ENCODE measurements at regions not wholly inside any gene's neighbourhood (a gene's known extent, or its start where the extent isn't known, plus 50 kb on each side); places are given as distances from the start of the nearest gene placed in this dataset.

DNA sequence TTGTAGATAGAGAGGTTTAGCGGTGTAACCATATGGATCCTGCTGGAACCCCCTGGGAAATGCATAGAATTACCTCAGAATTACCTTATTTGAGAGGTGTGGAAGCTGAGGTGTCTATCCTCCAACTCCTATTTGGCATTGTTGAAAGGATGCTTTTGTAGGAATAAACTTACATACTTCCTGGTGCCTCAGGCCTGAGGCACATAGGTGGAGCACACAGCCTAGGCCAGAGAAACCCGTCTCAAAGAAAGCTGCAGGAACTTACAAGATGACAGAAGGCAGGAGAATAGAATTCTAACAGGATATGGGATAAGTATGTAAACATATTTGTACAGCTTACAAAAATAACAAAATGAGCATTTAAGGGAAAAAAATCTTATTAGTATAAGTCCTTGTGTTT is 1507.2 kb upstream of the ZEB2 start:
- DNase-seq (ENCODE audit: low spot score) = no peak

DNA sequence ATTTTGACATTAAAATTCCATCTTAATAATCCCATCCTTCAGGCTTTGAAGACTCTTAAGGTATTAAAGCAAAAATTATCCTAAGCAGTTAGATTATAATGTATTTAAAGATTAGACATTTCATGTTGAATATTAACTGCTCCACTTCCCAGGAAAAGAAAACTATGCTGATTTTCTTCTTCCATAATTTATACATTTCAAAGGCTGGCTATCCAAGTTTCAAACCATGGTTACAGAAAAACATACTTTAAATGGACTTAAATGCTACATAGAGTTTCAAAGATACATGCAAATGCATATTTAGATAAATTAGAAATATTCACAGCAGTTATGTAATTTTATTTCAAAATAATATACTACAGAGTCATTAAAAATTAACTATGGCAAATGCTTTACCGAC is 1505.6 kb upstream of the ZEB2 start:
- no peak for DNase-seq (ENCODE audit: low spot score)

DNA sequence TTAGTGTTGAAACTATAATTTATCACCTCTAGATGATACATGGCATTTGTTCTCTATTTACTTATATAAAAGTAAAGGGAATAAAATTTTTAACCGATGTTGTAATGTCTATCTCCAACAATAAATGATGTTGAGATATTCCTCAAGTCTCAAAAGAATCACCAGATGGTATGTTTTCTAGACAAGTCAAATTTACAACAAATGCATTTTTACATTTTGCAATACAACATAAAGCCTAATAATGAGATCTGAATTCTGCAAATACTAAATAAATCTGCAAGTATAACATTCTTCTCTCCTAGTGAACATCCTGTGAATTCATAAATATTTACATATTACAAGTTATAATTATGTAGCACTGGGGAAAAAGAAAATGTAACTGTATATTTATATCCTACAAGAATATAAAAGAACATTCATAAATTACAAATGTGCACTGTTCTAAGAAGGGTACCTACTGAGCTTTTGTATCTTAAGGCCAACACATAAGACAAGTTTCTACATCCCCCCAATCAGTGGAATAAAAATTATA is 1504.4 kb upstream of the ZEB2 start:
- no peak for DNase-seq (ENCODE audit: low spot score)

DNA sequence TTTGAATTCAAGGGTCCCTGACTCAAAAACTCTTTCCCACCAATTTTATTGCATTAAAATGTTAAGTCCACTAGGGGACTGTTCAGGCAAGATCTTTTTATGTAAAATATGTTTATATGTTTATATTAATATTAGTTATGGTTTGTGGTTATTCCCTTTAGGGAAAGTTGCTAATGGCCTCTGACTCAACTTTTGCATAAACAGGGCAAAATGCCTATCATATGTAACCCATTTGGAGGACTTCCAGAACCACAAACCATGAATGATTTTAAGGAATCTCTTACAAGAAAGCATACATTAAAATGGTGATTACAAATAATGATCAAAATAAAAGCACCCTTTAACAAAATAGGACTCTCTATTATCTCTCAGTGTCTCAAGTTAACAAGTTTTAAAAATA is 1484.5 kb upstream of the ZEB2 start:
- DNase-seq (ENCODE audit: low spot score) = no peak

DNA sequence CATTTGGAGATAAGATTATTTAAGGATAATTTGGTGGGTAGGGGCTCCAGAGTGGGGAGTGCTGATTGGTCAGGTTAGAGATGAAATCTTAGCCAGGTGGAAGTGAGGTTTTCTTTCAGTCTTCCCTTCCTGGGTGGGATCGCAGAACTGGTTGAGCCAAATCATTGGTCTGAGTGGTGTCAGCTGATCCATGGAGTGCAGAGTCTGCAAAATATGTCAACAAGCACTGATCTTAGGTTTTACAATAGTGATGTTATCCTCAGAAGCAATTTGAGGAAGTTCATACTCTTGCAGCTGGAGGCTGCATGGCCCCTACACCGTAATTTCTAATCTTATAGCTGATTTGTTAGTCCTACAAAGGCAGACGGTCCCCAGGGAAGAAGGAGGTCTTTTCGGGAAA is 1483.4 kb upstream of the ZEB2 start:
- no peak for DNase-seq (ENCODE audit: low spot score)

DNA sequence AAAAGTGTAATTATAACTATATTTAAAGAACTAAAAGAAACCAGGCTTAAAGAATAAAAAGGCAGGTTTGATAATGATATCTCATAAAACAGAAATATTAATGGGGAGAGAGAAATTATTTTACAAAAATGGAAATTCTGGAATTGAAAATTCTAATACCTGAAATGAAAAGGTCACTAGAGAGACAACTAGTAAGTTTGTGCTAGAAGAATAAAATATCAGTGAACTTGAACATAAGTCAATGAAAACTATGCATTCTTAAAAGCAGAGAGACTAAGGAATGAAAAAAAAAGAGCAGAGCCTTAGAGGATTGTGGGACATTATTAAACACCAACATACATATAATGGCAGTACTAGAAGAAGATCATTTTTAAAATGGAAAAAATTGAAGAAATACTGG is 1475.0 kb upstream of the ZEB2 start:
- DNase-seq (ENCODE audit: low spot score) = no peak

DNA sequence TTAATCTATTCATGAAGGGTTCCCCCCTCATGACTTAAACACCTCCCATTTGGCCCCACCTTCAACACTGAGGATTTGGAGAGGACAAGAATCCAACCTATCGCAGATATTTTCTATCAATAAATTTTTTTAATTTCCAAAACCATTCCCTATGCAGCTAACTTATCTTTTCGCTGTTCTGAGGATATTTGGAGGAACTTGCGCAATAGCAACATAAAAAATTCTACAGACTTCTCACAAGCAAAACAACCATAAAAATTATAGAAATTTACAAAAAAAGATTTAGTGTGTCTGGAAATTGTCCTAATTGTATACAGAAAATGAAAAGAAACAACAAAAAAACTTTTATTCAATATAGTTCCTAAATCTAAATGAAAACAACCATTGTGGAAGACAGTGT is 1472.7 kb upstream of the ZEB2 start:
- DNase-seq (ENCODE audit: low spot score) = no peak

DNA sequence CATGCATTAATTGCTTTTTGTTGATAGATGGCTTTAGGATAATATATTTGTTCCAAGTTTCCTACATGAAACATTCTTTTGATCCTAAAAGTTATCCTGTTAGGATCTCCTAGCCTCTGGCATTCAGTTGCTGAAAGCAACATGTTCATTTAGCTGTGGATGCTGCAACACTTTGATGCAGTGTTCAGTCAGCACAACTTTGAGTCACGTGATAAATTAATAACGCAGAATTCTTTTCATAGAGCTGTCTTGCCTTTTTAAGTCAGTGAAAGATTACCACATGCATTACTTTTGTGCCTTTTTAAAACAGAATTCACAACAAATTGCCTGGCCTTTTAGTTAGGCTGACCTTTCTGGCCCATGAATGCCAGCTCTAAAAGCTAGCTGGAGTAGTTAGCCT is 1467.9 kb upstream of the ZEB2 start:
- no peak for DNase-seq (ENCODE audit: low spot score)

DNA sequence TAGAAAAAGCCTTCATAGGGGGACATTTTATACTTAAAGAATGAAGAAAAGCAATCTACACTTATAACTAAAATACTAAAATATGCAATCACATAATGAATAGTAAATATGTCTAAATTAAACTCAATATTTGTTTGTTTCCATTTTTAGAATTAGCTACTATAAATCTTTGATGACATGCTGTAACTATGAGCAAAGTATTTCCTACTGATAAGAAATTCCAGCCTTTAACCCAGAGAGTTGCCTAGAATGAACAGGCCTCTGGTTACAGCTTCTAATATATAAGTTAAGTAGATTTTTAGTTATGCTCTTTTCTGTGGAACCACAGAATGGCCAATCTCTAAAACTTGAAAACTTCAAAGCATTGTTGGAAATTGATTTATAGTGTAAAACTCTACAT is 1465.6 kb upstream of the ZEB2 start:
- no peak for DNase-seq (ENCODE audit: low spot score)

DNA sequence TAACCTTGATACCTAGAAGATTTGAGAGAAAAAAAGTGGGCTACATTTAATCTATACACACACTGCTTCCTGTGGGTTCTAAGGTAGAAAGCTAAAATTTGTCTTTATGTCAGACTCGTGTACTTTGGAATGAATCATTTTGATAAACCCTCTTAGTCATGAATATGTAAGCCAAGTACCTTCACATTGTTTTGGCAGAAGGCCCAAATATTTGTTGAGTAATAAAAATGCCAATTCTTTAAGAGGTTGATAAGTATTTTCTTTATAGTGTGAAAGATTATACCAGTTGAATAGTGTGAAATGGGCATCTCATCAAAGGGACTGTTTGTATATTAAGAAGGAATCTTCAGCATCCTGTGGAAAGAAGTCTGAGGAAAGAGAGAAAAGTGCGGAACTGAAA is 1464.7 kb upstream of the ZEB2 start:
- DNase-seq (ENCODE audit: low spot score) = no peak

DNA sequence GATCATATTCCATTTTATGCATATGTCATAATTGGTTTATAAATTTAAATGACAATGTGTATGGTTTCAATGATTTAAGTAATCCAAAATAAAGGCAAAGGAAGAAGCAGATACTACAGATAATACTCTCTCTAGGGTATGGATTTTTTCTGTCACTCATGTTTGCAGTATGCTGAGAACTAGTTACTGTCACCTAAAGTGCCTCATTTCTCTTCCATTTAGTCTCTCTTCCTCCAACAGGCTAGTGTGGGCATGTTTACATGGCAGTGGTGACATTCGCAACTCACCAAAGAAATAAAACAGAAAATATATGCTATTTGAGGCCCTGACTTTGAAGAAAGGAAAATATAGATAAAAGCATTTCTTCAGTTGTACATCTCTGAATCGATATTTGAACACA is 1460.4 kb upstream of the ZEB2 start:
- DNase-seq (ENCODE audit: low spot score) = no peak

DNA sequence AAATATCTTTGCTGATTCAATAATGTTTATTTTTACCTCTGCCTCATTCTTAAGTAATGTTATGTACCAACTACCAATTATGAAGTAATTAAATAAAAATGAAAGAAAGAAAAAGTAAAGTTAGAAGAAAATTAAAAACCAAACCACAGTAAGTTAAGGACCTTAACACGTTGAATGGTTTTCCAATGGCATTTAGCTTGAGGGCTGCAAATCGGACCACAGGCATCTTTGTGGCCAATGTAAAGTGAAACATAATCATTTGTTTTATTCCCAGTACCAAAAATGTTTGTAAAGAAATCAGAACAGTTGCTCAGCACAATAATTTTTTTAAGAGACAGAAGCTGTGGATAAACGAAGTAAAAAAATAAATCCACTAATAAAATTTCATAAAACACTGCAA is 1455.5 kb upstream of the ZEB2 start:
- DNase-seq (ENCODE audit: low spot score) = no peak

DNA sequence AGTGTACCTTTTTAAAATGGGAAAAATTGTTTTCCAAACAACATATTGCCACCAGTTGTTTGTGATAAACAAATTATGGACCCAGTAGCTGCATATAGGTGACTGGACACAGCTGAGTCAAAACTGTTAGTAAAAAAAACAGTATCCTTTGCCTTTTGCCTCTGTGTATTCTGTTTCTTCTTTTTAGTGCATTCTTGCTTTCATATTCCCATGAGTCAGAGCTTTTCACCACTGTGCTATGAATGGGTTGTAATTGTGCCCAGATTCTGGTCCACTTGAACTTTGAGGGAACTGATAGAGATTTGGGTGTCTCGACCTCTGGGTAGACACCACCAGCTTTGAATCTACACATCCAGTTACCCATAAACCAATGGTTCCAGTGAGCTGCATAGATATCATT is 1441.9 kb upstream of the ZEB2 start:
- no peak for DNase-seq (ENCODE audit: low spot score)

DNA sequence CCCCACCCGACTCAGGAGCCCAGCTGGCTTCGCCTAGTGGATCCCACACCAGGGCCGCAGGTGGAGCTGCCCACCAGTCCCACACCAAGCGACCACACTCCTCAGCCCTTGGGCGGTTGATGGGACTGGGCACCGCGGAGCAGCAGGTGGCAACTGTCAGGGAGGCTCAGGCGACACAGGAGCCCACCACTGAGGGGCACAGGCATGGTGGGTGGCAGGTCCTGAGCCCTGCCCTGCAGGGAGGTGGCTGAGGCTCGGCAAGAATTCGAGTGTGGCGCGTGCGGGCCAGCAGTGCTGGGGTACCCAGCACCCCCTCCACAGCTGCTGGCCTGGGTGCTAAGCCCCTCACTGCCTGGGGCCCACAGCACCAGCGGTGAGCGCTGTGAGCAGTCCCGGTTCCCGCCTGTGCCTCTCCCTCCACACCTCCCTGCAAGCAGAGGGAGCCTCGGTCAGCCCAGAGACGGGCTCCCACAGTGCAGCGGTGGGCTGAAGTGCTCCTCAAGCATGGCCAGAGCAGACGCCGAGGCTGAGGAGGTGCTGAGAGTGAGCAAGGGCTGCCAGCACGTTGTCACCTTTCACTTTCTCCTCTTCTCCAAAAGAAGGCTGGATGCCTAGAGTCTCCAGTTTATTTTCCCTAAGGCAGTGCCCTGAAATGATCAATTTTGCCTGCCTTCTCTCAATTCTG is 1440.7 kb upstream of the ZEB2 start:
- no peak for DNase-seq (ENCODE audit: low spot score)

DNA sequence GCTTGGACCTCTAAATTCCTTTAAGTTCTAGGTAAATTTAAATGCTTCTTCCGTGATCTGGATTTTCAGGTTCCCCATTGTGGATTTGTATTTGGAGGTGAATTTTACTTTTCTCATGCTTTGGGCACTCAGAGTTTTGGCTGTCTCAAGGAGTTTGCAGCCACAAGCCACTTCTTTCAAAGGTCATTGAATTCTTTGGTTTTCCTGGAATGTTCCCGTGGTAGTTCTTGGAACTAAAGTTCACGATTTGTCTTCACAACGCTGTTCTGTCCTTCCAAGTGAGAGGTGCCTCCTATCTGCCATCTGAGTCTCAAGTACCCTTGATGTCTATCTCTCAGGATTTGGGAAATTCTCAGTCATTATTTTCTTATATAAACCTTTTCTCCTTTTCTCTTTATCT is 1438.7 kb upstream of the ZEB2 start:
- no peak for DNase-seq (ENCODE audit: low spot score)

DNA sequence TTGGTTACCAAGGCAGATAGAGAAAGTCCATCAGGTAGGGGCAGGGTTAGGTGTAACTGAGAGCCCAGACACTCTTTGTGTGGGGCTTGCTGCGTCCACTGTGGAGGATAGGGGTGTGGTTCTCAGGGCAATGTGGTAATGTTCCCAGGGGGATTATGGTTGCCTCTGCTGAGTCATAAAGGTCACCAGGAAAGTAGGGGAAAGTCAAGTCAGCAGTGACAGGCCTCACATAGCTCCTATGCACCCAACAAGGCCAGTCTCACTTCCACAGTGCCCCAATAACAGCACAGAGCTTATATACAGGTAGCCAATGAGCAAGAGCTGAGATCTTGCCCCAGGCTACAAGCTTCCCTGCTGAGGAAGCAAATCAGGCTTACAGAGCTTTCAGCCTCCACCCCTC is 1438.0 kb upstream of the ZEB2 start:
- DNase-seq (ENCODE audit: low spot score) = no peak

DNA sequence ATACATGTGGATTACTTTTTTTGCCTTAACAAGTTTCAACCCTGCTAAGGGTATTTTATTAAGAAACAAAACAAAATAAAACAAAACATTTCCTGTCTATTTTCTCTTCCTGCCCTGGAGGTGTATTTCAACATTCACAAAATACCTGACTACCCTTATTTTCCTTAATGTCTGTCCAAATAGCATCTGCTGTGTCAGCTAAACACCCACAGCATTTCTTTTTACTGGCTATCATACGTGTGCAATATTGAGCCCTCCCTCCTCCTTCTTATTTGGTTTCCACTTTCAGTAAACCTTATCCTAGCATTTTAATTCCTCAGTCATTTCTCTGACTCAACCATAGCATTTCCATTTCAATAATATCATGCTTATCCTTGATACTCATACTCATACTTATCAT is 1420.0 kb upstream of the ZEB2 start:
- DNase-seq (ENCODE audit: low spot score) = no peak

DNA sequence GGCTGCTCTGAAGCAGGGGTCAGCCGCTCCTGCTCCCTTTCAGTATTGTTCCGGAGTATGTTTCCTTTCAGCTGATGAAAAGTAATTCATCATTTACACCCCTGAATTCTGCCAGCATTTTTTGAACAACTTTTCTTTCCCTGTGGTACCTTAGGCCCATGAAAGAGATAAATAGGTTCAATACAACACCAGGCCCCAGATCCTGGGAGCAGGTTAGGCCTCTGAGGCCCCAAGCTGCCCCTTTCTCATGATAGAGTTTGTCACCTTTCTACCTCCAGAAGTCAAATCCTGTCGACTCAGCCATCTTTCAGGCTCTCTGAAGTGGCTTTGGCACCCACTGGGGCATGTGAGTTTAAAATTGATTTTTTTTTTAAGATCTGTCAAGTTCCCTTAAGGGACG is 1415.1 kb upstream of the ZEB2 start:
- no peak for DNase-seq (ENCODE audit: low spot score)

DNA sequence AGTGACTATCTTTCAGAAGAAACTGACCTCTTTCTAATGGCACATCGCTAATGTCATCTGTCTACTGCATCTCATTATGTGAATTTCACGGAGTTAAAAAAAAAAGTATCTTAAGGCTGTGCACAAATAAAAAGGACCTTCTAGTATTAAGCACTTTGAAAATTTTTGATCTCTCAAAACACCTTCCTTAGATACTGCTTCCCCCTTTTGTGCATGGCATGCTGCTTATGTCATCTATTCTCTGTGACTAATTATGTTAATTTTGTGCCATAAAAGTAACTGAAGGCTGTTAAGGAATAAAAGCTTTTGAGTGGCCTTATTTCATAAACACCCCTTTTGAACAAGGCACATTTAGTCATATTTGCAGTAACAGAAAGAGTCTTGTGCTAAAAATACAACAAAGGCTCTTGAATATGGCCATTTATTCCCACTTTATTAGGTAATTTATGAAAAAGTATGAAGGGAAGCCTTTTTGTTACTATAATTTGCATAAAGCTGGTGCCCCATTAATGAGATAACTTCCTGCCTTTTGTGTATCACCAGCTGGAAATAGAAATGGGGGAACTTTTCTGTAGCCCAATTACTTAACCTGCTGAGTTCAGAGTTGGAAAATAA is 1412.0 kb upstream of the ZEB2 start:
- no peak for DNase-seq (ENCODE audit: low spot score)

DNA sequence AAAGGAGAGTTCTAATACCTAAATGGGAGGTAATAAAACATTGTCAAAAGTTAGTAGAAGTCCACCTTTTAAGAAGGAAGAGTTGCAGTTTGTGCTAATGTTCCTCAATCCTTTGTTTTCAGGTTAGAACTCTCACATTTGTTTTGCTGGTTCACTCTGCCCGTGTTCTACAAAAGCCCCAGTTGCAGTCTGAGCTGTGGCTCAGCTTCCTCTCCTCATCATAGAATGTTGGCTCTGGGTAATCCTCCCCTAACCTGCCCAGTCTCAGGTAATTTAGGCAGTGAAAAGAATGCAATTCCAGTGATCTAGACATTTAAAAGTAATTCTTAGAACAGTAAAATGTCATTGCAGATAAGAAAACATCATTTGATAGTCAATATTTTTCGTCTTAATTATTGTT is 1410.4 kb upstream of the ZEB2 start:
- DNase-seq (ENCODE audit: low spot score) = no peak

DNA sequence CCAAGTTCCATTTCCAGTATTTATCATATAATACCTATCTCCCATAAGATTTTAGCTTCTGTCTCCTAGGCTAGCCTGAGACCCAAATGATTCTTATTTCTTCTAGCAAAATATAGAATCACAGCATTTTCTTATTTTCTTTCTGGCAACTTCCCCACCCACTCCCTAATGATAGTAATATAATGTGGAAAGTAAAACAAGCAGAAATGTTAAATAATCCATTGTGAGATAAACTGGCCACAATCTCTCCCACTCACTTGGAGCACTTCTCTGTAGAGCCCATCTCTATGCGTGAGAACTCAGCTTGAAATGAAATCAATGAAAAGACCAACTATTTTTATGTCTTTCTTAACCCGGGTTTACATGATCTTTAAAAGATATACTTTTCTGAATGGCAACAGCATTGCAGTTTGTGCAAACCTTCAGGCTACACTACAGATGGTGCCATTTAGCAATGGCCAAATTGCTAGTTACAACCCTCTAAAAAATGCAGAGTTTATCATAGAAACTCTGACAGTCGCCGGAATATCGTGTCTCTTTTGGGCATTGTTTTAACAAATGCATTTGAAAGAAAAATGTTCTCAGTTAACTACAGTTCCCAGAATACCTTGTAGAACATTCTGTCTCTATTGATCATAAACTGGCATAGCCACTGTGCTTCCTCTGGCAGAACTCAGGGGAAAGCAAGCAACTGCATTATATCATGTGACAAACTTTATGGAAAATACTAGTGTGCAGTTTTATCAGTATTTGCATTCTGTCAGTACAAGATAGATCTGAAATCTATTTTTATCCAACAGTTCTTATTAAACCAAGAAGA is 1407.4 kb upstream of the ZEB2 start:
- no peak for DNase-seq (ENCODE audit: low spot score)

DNA sequence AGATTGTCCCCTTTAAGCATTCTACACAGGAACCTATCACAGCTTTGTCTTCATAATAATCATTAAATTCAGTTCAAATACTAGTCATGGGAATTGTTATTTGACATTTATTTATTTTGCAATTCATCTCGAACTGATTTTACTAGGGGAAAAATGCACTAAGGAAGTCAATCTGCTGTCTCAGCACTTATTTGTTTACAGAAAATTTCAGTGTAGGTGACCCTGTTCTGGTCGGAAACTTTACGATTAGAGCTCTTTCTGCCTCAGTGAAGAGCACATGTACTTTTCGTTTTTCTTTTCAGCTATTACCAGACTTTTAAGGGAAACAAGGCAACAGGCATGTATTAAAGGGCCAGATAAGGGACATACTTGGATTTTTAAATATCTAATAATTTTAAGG is 1405.7 kb upstream of the ZEB2 start:
- DNase-seq (ENCODE audit: low spot score) = no peak

DNA sequence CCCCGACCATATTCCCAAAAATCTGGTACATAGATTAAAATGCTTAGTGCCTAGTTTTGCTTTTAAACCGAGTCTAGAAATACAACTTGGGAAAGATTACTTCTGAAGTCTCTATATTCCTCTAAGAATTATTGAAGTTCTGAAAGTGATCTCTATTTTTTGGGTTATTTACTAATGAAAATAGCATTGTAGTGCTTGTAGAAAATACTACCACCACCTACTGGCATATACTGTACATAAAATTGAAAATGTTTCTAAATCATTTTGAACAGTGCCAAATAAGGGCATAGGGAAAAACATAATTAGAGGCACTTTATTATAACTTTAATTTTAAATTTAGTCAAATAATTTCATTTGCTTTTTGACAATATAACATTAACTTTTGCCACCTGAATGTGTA is 1399.6 kb upstream of the ZEB2 start:
- no peak for DNase-seq (ENCODE audit: low spot score)

Measured in hematopoietic multipotent progenitor cell treated with erythropoietin and hydrocortisone succinate and interleukin-3 and kit ligand, for 15 days (in vitro differentiated cells).